Neural progenitor cell (in vitro differentiated cells): ENCODE measurements at regions not wholly inside any gene's neighbourhood (a gene's known extent, or its start where the extent isn't known, plus 50 kb on each side); places are given as distances from the start of the nearest gene placed in this dataset.

Experiments
- DNase-seq: peaks from one replicate; pipeline ENCODE4 v3.0.0-alpha.2; 2016; ENCODE audit warnings: low spot score
- H2AFZ ChIP-seq: fragments of 200-600 bp; sonication (generic); replicated peaks from 2 replicates; pipeline ENCODE4 v1.6.1; 2016; ENCODE audit warnings: antibody characterized with exemption
- H3F3A ChIP-seq: fragments of 200-600 bp; sonication (generic); 2 replicates; pipeline ENCODE4 v1.6.1; 2016; ENCODE audit warnings: antibody characterized with exemption, low read depth
- H3K27ac ChIP-seq: fragments of 200-600 bp; sonication (generic); 2 replicates; pipeline ENCODE4 v1.5.1; 2016; ENCODE audit warnings: mild to moderate bottlenecking
- H3K27me3 ChIP-seq: fragments of 200-600 bp; sonication (generic); 2 replicates; pipeline ENCODE4 v1.6.1; 2016; ENCODE audit warnings: mild to moderate bottlenecking, moderate library complexity
- H3K36me3 ChIP-seq: fragments of 200-600 bp; sonication (generic); 2 replicates; pipeline ENCODE4 v1.5.1; 2016
- H3K4me1 ChIP-seq: fragments of 200-600 bp; sonication (generic); 2 replicates; pipeline ENCODE4 v1.6.1; 2016; ENCODE audit warnings: mixed run types
- H3K4me2 ChIP-seq: fragments of 200-600 bp; sonication (generic); 2 replicates; pipeline ENCODE4 v1.6.1; 2016
- H3K4me3 ChIP-seq: fragments of 200-600 bp; sonication (generic); 2 replicates; pipeline ENCODE4 v1.5.1; 2016
- H3K79me2 ChIP-seq: fragments of 200-600 bp; sonication (generic); 2 replicates; pipeline ENCODE4 v1.6.1; 2016; ENCODE audit warnings: low read depth
- H3K9ac ChIP-seq: fragments of 200-600 bp; sonication (generic); 2 replicates; pipeline ENCODE4 v1.6.1; 2016
- H3K9me3 ChIP-seq: fragments of 200-600 bp; sonication (generic); 2 replicates; pipeline ENCODE4 v1.5.1; 2016; ENCODE audit warnings: low read depth
- H4K20me1 ChIP-seq: fragments of 200-600 bp; sonication (generic); 2 replicates; pipeline ENCODE4 v1.6.1; 2016; ENCODE audit warnings: low read depth
- H3K27ac Mint-ChIP-seq: 3 replicates; pipeline ENCODE4 v1.8.0; 2021; ENCODE audit warnings: mixed read lengths
- H3K27me3 Mint-ChIP-seq: 2 replicates; pipeline ENCODE4 v1.8.0; 2022; ENCODE audit warnings: low read depth, mild to moderate bottlenecking, inconsistent platforms, moderate library complexity, mixed read lengths; ENCODE audit not compliant: insufficient read depth
- H3K36me3 Mint-ChIP-seq: 3 replicates; pipeline ENCODE4 v1.8.0; 2021; ENCODE audit warnings: mixed read lengths
- H3K4me1 Mint-ChIP-seq: 3 replicates; pipeline ENCODE4 v1.8.0; 2021; ENCODE audit warnings: mixed read lengths
- H3K4me3 Mint-ChIP-seq: 3 replicates; pipeline ENCODE4 v1.8.0; 2021; ENCODE audit warnings: mild to moderate bottlenecking, moderate library complexity, mixed read lengths
- H3K9me3 Mint-ChIP-seq: 3 replicates; pipeline ENCODE4 v1.8.0; 2020; ENCODE audit warnings: mixed read lengths
- EZH2 ChIP-seq: fragments of 200-600 bp; sonication (generic); IDR thresholded peaks from 2 replicates; pipeline ENCODE4 v1.6.1; 2017; ENCODE audit warnings: antibody characterized with exemption, mild to moderate bottlenecking, moderate library complexity
- EZH2phosphoT487 ChIP-seq: fragments of 200-600 bp; sonication (generic); IDR thresholded peaks from 2 replicates; pipeline ENCODE4 v1.6.1; 2017; ENCODE audit warnings: antibody characterized with exemption
- TF ChIP-seq, protein P1 (sequence below): fragments of 200-600 bp; sonication (generic); IDR thresholded peaks from 2 replicates; pipeline ENCODE4 v1.5.1; 2017; ENCODE audit warnings: antibody characterized with exemption, mild to moderate bottlenecking

DNA sequence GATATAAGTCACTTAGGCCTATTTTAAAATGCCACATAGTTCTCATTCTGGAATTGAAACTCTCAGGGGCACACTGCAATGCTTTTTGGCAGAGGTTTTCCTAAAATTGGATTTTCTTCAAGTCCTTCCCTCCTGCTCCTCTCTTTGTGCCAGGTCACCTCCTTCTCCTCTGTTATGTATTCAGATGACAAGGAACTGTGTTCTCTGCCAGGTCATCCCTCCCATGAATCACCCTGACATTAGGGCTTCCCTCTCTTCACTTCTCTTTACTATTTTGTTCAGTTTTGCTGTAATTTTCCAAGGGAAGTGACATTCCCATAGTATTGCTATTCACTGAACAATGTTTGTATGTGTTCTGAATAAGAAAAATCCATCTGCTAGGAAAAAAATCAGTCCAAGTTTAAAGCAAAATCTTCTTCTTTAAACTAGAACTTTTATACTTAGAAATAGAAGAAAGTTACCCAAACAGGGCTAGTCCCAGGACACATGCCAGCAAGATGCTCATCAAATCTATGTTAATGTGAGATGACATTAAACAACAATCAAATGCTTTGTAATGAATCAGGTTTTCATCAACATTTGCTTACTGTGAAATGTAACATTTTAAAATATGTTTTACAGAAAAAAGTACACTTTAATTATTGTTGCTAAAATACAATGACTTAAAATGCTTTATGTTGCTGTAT is 461.1 kb downstream of the MMUT start:
- Mint-ChIP-seq H3K4me3 (no peak overlapping the region), H3K9me3 (no peaks in the 10 kb centered on the region), H3K36me3 (no peaks in the 10 kb centered on the region), H3K4me1 (no peaks in the 10 kb centered on the region), H3K27me3 (no peaks in the 10 kb centered on the region), H3K27ac (no peak overlapping the region)
- H3K4me1 ChIP-seq: no peaks in the 10 kb centered on the region
- H4K20me1 ChIP-seq: no peaks in the 10 kb centered on the region
- no peak overlapping the region for H3K4me2 ChIP-seq
- no peak for TF ChIP-seq EZH2
- TF ChIP-seq, protein P1, sequence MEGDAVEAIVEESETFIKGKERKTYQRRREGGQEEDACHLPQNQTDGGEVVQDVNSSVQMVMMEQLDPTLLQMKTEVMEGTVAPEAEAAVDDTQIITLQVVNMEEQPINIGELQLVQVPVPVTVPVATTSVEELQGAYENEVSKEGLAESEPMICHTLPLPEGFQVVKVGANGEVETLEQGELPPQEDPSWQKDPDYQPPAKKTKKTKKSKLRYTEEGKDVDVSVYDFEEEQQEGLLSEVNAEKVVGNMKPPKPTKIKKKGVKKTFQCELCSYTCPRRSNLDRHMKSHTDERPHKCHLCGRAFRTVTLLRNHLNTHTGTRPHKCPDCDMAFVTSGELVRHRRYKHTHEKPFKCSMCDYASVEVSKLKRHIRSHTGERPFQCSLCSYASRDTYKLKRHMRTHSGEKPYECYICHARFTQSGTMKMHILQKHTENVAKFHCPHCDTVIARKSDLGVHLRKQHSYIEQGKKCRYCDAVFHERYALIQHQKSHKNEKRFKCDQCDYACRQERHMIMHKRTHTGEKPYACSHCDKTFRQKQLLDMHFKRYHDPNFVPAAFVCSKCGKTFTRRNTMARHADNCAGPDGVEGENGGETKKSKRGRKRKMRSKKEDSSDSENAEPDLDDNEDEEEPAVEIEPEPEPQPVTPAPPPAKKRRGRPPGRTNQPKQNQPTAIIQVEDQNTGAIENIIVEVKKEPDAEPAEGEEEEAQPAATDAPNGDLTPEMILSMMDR: no peak
- TF ChIP-seq EZH2phosphoT487: no peak
- no peaks in the 10 kb centered on the region for H3K36me3 ChIP-seq
- H3K4me3 ChIP-seq: no peak overlapping the region
- H3F3A ChIP-seq: no peaks in the 10 kb centered on the region
- no peaks in the 10 kb centered on the region for H3K9me3 ChIP-seq
- H3K27me3 ChIP-seq: no peaks in the 10 kb centered on the region
- no peak overlapping the region for H3K27ac ChIP-seq
- H3K9ac ChIP-seq: no peak overlapping the region
- no peak for DNase-seq
- no peaks in the 10 kb centered on the region for H3K79me2 ChIP-seq
- no peak overlapping the region for H2AFZ ChIP-seq

DNA sequence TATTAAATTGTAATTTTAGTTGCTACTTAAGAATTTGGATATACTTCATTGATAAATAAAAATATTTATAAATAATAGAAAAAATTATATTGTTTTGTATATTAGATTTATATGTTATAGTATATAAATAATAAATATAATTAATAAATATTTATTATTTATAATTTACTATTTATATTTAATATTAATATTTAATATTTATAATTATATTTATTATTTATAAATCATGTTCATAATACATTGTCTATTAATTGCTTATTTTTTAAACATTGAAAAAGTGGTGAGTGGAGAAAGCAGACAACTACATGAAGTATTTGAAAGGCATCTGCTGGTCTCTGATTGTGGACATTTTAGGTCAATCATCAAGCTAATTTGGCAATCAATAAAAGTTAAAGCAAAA is 464.5 kb downstream of the MMUT start:
- Histone ChIP-seq H3K27ac (no peak overlapping the region), H3K9ac (no peak overlapping the region), H3K4me2 (no peak overlapping the region), H3F3A (no peaks in the 10 kb centered on the region), H3K27me3 (no peaks in the 10 kb centered on the region), H3K79me2 (no peaks in the 10 kb centered on the region), H4K20me1 (no peaks in the 10 kb centered on the region), H2AFZ (no peak overlapping the region), H3K4me3 (no peak overlapping the region), H3K4me1 (no peaks in the 10 kb centered on the region), H3K36me3 (no peaks in the 10 kb centered on the region), H3K9me3 (no peaks in the 10 kb centered on the region)
- Mint-ChIP-seq H3K4me1 (no peaks in the 10 kb centered on the region), H3K27me3 (no peaks in the 10 kb centered on the region), H3K36me3 (no peaks in the 10 kb centered on the region), H3K9me3 (no peaks in the 10 kb centered on the region), H3K4me3 (no peak overlapping the region), H3K27ac (no peak overlapping the region)
- DNase-seq: no peak
- TF ChIP-seq, protein P1: no peak
- TF ChIP-seq EZH2phosphoT487: no peak
- TF ChIP-seq EZH2: no peak

DNA sequence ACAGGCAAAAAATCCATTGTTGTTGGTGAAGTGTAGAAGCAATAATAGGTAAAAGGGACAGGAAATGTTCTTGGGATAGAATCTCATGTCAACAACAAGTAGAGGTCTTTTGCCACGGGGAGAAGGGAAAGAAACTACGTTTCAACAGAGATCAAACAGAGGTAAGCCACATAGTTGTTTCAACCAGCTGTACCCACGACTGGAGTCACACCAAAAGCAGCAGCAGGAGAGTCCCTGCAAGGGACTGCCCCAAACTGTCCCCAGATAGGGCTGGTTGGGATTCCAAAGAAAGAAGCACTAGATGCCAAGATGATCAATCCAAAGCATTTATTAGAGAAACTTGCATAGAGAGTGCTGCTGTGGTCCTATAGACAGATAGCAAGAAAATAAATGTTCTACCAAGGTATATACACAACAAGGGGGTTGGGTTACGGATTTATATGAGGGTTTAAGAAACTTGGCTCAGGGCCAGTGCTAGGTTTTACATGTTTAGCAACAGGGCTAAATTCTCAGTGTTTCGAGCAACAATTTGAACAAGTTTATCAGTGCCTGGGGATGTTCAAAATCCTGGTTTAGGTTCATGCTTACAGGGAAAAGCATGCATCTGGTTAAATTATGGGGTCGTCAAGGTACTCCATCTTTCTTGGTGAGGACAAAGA is 466.5 kb downstream of the MMUT start:
- H3F3A ChIP-seq: no peaks in the 10 kb centered on the region

More for the DNA sequence above, 466.5 kb downstream of the MMUT start:
- no peaks in the 10 kb centered on the region for H3K36me3 Mint-ChIP-seq
- Histone ChIP-seq H3K9me3 (no peaks in the 10 kb centered on the region), H3K9ac (no peak overlapping the region), H3K79me2 (no peaks in the 10 kb centered on the region), H3K27me3 (no peaks in the 10 kb centered on the region), H4K20me1 (no peaks in the 10 kb centered on the region), H2AFZ (no peak overlapping the region), H3K4me2 (no peak overlapping the region), H3K4me3 (no peak overlapping the region), H3K36me3 (no peaks in the 10 kb centered on the region), H3K4me1 (no peaks in the 10 kb centered on the region), H3K27ac (no peak overlapping the region)
- no peaks in the 10 kb centered on the region for H3K27me3 Mint-ChIP-seq
- no peaks in the 10 kb centered on the region for H3K9me3 Mint-ChIP-seq
- TF ChIP-seq, protein P1: no peak
- no peak for TF ChIP-seq EZH2
- TF ChIP-seq EZH2phosphoT487: no peak
- no peak overlapping the region for H3K4me3 Mint-ChIP-seq
- H3K4me1 Mint-ChIP-seq: no peaks in the 10 kb centered on the region
- no peak for DNase-seq
- H3K27ac Mint-ChIP-seq: no peak overlapping the region
